ENCODE measurements at regions not wholly inside any gene's neighbourhood (a gene's known extent, or its start where the extent isn't known, plus 50 kb on each side); places are given as distances from the start of the nearest gene placed in this dataset.

DNA sequence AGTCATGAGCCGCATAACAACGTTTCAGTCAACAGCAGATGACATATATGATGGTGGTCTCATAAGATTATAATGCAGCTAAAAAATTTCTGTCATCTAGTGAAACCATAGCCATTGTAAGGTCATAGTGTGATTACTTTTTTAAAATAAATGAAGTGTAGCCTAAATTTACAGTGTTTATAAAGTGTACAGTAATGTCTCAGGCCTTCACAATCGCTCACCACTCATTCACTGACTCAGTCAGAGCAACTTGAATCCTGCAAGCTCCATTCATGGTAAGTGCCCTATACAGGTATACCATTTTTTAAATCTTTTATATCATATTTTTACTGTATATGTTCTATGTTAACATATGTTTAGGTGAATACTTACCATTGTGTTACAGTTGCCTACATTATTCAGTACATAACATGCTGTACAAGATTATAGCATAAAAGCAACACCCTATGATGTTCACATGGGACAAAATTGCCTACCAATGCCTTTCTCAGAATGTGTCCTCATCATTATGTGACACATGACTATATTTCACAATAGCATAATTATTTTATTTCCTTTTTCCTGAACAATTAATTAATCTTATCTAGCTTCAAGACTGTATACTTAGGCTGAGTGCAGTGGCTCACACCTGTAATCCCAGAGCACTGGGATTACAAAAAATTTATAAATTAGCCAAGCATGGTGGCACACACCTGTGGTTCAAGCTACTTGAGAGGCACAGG is 1115.9 kb upstream of the ZEB2 start:
- no peak for DNase-seq

DNA sequence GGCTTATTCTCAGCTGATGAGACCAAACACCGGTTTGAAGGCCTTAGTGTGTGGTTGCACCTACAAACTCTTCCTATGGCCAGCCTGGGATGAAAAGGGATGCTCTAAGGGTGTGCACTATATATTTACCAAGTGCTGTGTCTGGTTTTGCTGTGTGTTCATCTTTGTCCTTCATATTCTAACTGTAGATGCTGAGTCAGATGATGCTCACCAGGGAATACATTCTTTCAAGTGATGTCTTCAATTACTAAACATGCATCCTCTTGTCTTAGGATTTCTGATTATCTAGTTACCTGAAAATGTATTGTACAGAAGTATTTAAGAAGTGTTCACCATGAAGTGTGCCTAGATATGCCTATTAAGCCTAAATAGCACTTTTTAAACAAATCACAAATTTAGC is 1111.6 kb upstream of the ZEB2 start:
- DNase-seq, result no peak

DNA sequence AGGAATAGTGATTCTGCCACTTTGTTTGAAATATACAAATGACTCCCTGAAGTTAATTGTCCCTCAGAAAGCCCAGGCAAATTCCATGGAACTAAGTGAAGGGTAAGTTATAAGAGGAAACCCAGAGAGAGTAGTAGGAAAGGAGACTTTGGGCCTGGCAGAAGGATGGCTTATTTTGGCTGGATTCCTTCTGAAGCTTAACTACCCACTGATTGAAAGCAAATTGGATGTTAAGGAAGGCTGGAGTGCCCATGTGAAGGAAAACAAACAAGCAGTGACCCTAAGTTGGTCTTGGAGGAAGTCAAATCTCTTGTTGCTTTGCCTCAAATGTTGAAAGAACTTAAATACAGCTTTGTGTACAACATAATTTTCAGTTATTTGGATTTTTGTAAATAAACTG is 1106.4 kb upstream of the ZEB2 start:
- no peak for DNase-seq

DNA sequence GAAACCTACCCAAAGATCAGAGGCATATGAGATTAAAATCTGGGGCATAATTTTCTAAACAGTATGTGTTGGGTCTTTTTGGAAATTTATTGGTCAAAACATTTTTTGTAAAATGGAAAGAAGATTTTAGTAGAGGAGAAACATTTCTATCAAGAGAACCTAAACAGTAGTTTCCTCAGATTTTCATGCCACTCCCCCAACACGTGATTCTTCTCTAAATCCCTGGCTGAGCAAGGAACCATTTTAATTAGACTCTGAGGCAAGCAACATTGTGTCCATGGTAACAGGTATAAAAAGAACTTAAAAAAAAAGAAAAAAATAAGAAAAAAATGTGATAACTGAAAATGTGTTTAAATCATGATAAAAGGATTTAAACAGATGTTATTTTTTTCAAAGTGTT is 1105.2 kb upstream of the ZEB2 start:
- no peak for DNase-seq

DNA sequence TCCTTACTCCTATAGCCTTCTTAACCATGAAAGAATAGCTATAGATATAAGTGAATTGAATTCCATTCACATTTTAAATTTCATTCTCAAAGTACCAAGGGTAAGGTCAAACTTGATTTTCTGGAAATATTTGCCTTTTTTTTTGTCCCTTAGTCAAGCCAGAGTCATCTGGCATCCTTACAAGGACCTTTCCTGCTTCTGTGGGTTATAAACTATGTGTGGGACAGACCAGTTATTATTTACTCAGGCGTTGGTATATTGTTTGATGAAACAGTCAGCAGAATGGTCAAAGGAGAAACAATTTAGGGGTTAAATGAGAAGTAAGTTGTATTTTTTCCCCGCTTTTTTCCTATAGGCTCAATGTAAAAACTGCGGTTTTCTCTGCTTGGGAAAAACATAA is 1103.2 kb upstream of the ZEB2 start:
- no peak for DNase-seq

DNA sequence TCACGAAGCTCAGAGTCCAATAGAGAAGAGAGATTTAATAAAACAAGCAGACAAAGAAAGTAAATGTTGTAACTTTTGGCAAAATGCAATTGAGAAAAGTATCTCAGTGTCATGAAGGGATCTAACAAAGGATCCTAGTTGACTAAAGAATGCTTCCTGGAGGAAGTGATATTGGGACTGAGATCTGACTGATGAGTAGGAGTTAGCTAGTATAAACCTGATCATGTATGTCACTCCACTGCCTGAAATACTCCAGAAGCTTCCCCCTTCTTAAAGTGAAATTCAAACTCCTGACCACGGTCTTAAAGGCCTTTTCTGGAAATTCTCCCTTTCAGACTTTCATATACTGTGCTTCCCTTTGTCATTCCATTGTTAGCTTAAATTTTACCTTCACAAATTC is 1102.4 kb upstream of the ZEB2 start:
- no peak for DNase-seq

DNA sequence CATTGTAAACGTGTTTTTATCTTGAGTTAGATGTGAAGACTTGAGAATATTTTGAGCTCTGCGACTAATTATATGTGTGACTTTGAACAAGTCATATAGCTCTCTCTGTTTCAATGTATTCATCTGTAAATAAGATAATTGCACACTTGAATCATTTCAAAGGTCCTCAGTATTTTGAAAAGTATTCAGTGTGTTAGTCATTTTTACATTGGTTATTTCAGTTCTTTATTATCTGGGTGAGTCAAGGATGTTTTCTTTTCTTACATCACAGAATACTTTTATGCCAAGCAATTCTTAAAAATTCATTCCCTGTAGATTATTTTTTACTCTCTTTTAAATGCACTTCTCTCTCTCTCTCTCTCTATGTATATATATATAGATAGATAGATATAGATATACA is 1098.0 kb upstream of the ZEB2 start:
- no peak for DNase-seq

DNA sequence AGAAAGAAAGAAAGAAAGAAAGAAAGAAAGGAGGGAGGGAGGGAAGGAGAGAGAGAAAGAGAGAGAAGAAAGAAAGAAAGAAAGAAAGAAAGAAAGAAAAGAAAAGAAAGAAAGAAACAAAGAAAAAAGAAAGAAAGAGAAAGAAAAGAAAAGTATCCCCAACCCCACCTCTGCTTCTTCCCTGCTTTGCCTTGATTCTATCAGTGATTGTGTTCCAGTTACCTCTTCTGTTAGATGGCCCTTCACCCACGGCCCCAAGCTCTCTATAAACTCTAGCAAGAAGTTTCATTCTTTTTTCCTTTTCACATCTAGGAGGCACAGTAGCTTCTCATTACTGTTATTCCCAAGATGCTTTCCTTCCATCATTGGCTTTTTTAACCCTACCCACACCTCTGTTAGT is 1097.5 kb upstream of the ZEB2 start:
- no peak for DNase-seq

DNA sequence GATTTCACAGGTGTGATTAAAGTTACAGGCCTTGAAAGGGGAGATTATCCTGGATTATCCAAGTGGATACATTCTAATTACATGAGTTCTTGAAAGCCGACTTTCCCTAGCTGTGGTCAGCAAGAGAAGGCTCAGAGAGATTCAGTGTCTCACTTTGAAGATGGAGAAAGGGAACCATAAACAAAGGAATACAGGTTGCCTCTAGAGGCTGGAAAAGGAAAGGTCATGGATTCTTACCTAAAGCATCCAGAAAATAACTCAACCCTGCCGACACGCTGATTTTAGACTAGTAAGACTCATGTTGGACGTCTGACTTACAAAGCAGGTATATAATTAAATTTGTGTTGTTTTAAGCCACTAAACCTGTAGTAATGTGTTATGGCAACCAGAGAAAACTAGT is 1095.7 kb upstream of the ZEB2 start:
- DNase-seq, result no peak

DNA sequence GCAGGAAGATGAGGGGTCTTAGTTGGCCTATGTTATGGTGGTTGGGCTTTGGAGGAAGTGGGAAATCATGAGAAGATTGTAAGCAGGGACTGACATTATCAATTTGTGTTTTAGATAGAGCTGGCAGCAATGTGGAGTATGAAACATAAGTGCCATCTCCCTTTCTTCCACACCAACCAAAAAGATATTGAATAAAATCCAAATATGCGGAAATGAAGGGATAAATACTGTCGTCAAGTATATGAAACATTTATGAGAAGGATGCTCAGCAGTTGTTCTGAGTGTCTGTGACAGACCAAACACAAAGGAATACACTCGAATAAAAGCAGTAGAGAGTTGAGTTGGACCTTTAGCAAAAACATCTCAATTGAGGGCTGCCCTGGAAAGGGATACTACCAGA is 1090.0 kb upstream of the ZEB2 start:
- DNase-seq, result no peak

DNA sequence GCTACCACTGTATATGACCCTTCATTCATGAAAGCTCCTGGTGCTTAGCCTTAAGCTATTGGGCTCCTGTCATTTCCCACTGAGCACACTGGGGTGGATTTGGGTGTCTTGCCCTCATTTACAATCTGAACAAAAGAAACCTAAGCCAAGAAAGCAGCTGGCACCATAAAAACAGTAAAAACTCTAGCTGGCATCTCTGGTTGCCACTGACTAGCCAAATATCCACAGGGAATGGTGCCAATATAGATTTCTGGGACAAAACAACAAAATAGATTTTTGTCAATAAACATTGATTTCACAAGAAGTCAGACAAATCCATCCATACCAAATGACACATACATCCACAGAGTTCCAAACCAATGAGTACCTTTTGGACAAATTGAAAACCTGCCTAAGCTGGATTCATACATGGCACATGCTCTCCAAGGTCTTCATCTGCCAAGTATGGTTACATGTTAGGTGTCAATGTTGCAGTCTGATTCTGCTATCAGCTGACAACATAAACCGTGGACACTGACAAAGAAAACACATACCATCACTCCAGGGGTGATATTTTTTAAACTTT is 1081.5 kb upstream of the ZEB2 start:
- DNase-seq, result no peak

DNA sequence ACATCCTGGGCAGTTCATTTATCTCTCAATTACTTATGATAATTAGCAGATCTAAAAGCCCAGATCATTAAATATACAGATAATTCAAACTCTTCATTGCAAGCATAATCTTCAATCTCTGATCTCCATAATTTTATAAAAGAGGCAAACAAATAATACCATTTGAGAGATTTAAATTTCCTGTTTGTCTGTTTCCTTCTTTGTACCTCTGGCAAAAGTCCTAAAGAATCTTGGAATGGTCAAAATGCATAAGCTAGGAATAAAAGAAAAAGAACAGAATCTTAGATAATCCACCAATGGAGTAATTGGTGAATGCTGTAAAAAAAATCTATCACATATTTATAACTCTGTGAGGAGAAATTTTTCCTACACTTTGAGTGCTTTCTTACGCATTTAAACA is 1080.9 kb upstream of the ZEB2 start:
- no peak for DNase-seq

DNA sequence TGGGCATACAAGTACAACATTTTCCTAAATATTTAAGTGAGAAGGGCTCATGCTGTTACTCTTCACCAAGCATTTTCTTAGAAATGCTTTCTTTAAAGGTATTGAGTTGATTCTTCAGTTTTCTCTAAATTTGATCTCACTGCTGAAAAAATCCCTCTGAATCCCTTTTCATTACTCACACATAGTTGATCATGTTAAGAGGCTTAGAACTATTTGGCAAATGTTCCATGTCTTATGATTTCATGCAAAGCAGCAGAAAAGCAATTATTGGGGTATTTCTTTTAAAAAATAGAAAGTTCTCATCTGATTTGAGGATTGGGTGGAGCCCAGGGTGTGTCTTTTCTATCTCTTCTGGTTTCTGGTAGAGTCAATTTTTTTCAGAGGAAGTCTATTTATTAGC is 1079.8 kb upstream of the ZEB2 start:
- DNase-seq, result no peak

DNA sequence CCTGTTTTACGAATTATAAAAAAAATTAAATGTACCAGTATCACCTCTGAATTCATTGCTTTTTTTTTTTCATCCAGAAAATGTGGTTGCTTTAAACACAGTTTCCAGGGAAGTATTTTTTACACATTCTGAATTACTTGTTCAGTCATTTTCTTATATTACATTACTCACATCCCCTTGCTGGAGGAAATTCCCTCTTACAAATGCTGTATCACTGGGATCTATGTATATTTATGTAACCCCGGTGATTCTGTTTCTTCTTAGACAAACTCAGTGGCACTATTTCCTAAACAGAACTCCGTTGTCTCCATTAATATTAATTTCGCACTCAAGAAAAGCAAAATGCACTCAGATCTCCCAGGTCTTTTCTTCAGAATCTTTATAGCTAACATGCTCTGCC is 1078.5 kb upstream of the ZEB2 start:
- no peak for DNase-seq

DNA sequence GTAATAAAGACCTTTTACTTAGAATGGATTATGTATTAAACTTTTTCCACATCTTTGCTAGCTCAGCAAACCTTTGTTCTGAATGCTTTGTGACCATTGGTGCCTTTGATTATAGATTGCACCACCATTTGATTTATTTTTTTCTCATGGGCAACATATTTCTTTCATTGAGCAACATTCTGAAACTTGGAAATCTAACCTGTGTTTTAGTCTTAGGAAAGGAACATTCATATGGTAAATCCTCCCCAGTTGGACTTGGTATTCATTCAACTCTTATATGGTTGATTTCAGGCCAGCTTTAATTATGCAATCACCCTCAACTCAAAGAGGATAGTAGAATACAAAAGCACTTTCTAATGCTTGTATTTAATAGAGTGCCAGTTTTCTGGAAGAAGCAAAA is 1077.9 kb upstream of the ZEB2 start:
- DNase-seq, result no peak

DNA sequence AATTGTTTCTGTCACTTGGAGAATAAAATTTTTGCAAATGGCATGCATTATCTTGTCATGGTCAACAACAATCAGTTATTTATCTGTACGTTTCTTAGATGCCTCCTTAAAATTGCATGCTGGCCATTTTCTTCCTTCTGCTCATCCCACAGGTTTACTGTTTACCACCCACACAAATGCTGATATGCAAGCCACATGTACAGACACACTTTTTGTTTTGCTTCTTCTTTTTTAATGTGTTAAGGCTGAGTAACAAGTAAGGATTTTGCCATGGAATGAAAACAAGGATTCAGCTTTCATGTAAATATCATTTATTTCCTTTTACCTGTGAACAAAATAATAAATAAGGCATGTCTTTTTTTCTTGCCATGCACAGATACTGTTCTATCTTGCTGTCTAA is 1077.1 kb upstream of the ZEB2 start:
- no peak for DNase-seq

DNA sequence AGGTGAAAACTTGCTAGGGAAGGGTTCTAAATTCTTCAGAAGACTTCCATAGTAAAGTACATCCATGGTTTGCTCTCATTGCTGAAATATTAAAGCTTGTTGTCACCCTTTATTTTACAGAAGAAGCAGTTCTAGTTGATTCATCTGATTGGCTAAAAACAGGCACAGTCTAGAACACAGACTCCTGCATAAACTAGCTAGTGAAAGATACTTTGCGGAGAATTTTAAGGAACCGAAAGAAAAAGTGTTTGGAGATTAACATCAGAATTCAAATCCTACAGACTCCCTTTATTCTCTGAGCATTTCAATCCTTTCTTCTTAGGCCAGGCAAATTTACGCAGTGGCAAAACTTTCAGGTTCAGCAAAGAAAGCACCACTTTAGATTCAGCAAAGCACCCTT is 1076.5 kb upstream of the ZEB2 start:
- no peak for DNase-seq

DNA sequence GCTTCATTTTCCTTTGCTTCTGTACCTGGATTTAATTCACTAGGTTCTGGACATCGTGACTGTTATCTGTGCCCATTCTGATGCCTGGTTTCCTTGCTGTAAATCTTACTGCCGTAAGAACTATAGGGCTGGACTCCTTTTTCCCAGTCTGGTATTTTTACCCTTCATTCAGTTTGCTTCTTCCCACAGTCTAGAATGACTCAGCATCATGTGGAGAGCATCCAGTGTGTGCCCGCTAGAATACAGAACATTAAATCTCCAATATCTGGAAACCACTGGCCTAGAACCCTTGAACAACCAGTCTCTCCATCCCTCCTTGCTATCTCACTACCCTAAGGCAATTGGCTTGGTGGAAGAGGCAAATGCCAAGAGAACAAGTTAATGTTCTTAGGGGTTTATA is 1075.4 kb upstream of the ZEB2 start:
- DNase-seq, result no peak

DNA sequence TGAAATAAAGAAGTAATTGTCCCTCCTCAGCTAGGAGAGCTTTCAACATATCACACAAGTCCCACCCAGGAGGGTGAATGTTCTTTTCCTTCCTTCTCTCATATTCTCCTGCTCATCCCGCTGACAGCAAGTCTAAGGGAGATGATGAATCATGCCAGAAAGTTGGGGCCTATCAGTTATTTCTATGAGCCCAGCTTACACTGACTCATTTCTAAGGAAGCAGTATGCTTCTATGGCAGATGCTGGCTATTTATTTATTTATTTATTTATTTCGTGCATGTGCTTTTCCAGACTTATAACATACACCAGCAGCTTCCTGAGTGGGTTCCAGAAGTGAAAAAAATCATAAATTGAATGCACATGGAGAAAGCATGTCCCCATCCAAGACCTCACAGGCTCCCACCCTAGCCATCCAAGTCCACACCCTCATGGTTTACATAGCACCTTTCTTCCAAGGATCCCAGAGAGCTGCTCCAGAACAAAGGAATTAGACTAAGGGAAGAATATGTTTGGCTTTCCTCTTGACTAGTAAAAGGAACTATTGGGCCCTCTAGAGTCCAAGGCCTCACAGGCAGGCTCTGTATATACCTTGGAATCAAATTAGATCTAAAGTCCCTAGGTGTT is 1074.2 kb upstream of the ZEB2 start:
- no peak for DNase-seq

DNA sequence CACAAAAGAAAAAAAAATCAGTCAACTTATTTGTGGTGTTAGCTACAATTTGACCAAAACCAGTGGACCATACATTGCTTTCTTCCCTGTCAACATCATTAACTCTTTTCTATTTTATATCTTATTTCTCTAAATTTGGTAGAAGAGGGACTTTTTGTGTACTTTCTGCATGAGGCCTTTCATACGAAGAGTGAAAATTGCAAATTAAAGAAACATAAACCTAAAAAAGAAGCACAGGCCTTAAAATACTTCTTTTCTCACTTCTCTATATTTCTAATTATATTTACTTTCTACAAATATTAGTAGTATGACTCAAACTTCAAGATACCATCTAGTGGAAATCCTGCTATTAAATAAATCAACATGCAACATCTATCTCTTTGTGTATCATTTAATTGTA is 1073.4 kb upstream of the ZEB2 start:
- no peak for DNase-seq

DNA sequence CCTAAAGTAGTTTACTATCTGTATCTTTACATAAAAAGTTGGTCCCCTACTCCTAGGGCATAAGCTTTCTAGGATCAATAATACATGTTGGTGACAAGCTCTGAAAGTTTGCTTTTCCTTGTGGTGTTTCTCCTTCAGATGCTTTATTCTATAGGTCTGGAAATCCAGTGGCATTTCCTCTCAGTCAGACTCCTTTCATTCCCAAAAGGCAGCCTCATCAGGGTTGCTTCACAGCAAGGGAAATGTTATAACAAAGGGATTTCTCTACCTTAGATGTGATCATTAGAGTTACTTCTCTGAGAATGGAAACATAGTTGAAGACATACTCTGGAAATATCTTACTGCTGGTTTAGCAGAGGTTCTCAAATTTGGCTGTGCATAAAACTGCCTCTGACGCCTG is 1072.4 kb upstream of the ZEB2 start:
- DNase-seq, result no peak

DNA sequence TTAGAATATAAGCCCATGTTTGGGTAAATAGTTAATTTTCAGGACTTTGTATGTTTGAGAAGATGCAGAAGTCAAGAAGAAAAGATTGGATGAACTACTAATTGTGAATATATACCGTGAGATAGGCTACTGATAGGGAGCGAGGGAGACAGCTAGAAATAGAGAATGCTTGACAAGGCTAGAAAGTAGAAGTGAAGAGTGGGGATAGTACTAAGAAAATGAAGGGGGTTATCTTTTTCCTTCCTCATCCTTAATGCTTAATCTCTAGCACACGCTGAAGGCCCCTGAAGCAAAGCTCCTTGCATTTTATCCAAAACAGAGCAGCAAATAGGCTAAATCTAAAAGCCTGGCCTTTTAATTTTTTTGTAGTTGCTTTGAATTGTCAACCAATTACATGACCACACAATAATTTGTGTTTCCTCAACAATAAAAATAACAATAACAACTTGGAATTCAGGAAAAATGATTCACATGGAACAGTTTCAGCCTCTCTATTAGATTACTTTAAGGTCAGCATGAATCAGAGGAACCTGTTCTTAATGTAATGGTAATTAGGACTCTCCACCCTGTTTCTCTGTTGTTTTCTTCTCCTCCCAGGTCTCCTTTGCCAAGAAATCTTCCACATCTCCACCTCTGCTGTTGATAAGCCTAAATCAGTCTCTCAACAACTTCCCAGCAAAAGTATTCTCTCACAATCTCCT is 1071.3 kb upstream of the ZEB2 start:
- DNase-seq, result no peak

DNA sequence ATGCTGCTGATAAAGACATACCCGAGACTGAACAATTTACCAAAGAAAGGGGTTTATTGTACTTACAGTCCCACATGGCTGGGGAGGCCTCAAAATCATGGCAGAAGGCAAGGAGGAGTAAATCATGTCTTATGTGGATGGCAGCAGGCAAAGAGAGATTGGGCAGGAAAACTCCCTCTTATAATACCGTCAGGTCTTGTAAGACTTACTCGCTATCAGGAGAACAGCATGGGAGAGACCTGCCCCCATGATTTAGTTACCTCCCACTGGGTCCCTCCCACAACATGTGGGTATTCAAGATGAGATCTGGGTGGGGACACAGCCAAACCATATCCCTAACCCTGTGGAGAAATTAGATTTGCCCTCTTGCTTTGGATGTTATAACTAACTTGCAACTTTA is 1068.0 kb upstream of the ZEB2 start:
- DNase-seq, result no peak

DNA sequence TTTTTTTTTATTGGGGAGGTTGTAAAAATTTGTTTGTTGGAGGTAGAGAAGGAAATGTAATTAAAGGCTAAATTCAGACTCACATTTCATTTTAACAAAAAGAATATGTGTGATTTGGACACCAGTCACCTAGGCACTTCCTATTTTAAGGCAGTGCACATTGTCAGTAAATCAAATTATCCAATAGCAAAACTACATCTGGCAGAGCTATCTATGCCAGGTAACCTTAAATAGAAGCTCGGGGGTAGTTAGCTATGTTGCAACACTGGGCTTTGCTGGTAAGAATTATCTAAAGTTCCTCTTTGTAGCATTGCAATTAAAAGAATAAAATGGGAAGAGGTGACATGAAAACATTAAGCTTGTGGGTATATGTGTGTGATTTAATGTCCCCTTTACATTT is 1064.4 kb upstream of the ZEB2 start:
- DNase-seq, result no peak
